PC-3 (cell line): ENCODE measurements at regions not wholly inside any gene's neighbourhood (a gene's known extent, or its start where the extent isn't known, plus 50 kb on each side); places are given as distances from the start of the nearest gene placed in this dataset.

Experiments
- EZH2phosphoT487 ChIP-seq: fragments of 300-600 bp; sonication (generic); IDR thresholded peaks from 2 replicates; pipeline ENCODE4 v1.6.1; 2018; ENCODE audit warnings: mild to moderate bottlenecking, antibody characterized with exemption, low read length, borderline replicate concordance
- TF ChIP-seq, protein P1 (sequence below): fragments of 300-600 bp; sonication (generic); conservative IDR thresholded peaks from 2 replicates; pipeline ENCODE4 v1.5.1; 2017; ENCODE audit warnings: antibody characterized with exemption, low read depth, mild to moderate bottlenecking, low read length

GRCh38 chr15:70497661-70498060 lies 265.7 kb downstream of the UACA start:
- TF ChIP-seq, protein P1, sequence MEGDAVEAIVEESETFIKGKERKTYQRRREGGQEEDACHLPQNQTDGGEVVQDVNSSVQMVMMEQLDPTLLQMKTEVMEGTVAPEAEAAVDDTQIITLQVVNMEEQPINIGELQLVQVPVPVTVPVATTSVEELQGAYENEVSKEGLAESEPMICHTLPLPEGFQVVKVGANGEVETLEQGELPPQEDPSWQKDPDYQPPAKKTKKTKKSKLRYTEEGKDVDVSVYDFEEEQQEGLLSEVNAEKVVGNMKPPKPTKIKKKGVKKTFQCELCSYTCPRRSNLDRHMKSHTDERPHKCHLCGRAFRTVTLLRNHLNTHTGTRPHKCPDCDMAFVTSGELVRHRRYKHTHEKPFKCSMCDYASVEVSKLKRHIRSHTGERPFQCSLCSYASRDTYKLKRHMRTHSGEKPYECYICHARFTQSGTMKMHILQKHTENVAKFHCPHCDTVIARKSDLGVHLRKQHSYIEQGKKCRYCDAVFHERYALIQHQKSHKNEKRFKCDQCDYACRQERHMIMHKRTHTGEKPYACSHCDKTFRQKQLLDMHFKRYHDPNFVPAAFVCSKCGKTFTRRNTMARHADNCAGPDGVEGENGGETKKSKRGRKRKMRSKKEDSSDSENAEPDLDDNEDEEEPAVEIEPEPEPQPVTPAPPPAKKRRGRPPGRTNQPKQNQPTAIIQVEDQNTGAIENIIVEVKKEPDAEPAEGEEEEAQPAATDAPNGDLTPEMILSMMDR: no peak
- TF ChIP-seq EZH2phosphoT487: no peak
